ENCODE measurements at regions not wholly inside any gene's neighbourhood (a gene's known extent, or its start where the extent isn't known, plus 50 kb on each side); places are given as distances from the start of the nearest gene placed in this dataset.
"Not testable (repeated sequence)": the region's sequence is repeated elsewhere in the genome, so short reads cannot be mapped to it uniquely, and the experiment has no call there.

GRCh38 chrX:99988532-99988931, 421.5 kb downstream of the PCDH19 start:
- not testable (repeated sequence) for H3K27ac ChIP-seq

- TF ChIP-seq CTCF (conservative IDR thresholded peaks at IDR 0.05) = no peak
Measured at GRCh38 chrX:99973572-99974226, 436.4 kb downstream of the PCDH19 start.

GRCh38 chrX:99939883-99940232, 470.2 kb downstream of the PCDH19 start:
- no peak overlapping the region for H3K27ac ChIP-seq
- no peak for TF ChIP-seq CTCF (conservative IDR thresholded peaks at IDR 0.05)

More at GRCh38 chrX:99973572-99974226, 436.4 kb downstream of the PCDH19 start:
- no peak overlapping the region for H3K27ac ChIP-seq

GRCh38 chrX:99939206-99939882, 470.7 kb downstream of the PCDH19 start:
- not testable (repeated sequence) for H3K27ac ChIP-seq

- TF ChIP-seq CTCF (conservative IDR thresholded peaks at IDR 0.05) = no peak
- H3K27ac ChIP-seq = no peak overlapping the region
Measured at GRCh38 chrX:99938464-99938863, 471.6 kb downstream of the PCDH19 start.

- no peak for TF ChIP-seq CTCF (conservative IDR thresholded peaks at IDR 0.05)
- no peak overlapping the region for H3K27ac ChIP-seq
Measured at GRCh38 chrX:99933865-99934264, 476.2 kb downstream of the PCDH19 start.

GRCh38 chrX:99914635-99915034, 495.4 kb downstream of the PCDH19 start:
- TF ChIP-seq CTCF (conservative IDR thresholded peaks at IDR 0.05) = no peak
- no peak overlapping the region for H3K27ac ChIP-seq

GRCh38 chrX:99913611-99914010, 496.5 kb downstream of the PCDH19 start:
- no peak for TF ChIP-seq CTCF (conservative IDR thresholded peaks at IDR 0.05)
- no peak overlapping the region for H3K27ac ChIP-seq
